PC-9 (cell line): ENCODE measurements at regions not wholly inside any gene's neighbourhood (a gene's known extent, or its start where the extent isn't known, plus 50 kb on each side); places are given as distances from the start of the nearest gene placed in this dataset.

Experiments used
- EZH2 ChIP-seq: fragments of 200-600 bp; sonication (generic); IDR thresholded peaks from 2 replicates; pipeline ENCODE4 v1.8.0; 2017; ENCODE audit warnings: antibody characterized with exemption, low read depth
- TF ChIP-seq, protein P1 (sequence below): fragments of 200-600 bp; sonication (generic); conservative IDR thresholded peaks from 2 replicates; pipeline ENCODE4 v1.6.1; 2017; ENCODE audit warnings: mixed run types, antibody characterized with exemption, mild to moderate bottlenecking, moderate library complexity

DNA sequence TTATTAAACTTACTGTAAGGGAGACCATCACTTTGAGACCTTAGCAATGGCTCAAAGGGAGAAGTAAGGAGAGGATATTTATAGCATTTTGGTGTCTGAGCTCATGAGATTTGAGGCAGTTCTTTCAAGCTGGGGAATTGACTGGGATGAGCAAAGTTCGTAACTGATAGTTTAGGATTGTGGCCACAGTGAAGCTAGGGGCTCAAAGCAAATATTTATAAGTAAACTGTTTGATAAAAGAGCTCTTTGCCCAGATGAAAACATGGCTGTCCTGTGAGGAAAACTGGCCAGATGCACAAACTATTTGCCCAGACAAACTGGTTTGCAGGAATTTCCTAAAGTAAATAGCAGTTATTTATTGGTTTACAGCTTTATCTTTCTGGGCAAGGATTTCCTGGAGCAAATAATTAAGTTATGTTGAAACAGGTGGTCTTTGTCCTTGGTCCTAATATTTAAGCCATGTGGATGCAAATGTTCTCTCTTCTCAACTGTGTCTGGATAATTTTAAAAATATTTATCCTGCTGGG is 59.7 kb upstream of the TMTC4 start:
- TF ChIP-seq, protein P1, sequence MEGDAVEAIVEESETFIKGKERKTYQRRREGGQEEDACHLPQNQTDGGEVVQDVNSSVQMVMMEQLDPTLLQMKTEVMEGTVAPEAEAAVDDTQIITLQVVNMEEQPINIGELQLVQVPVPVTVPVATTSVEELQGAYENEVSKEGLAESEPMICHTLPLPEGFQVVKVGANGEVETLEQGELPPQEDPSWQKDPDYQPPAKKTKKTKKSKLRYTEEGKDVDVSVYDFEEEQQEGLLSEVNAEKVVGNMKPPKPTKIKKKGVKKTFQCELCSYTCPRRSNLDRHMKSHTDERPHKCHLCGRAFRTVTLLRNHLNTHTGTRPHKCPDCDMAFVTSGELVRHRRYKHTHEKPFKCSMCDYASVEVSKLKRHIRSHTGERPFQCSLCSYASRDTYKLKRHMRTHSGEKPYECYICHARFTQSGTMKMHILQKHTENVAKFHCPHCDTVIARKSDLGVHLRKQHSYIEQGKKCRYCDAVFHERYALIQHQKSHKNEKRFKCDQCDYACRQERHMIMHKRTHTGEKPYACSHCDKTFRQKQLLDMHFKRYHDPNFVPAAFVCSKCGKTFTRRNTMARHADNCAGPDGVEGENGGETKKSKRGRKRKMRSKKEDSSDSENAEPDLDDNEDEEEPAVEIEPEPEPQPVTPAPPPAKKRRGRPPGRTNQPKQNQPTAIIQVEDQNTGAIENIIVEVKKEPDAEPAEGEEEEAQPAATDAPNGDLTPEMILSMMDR = no peak
- no peak for TF ChIP-seq EZH2
